ENCODE measurements at regions not wholly inside any gene's neighbourhood (a gene's known extent, or its start where the extent isn't known, plus 50 kb on each side); places are given as distances from the start of the nearest gene placed in this dataset.

DNA sequence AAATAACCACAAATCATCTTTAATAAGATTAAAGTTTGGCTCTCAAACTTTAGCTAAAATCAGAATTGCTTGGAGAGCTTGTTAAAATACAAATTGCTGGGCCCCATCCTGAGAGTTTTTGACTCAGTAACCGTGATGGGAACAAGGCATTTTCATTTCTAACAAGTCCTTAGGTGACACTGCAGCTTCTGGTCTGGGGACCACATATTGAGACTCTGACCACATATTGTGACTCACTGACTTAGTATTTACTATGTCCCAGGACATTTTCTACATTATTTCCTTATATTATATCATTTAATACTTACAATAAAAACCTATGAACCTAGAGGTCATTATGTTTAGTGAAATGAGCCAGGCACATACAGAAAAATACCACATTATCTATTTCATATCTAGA lies 164.5 kb downstream of the ZMAT3 start:
- H3K4me3 ChIP-seq (ENCODE audit: control insufficient read depth, low read depth, low read length): no peak overlapping the region
- TF ChIP-seq, protein P1, sequence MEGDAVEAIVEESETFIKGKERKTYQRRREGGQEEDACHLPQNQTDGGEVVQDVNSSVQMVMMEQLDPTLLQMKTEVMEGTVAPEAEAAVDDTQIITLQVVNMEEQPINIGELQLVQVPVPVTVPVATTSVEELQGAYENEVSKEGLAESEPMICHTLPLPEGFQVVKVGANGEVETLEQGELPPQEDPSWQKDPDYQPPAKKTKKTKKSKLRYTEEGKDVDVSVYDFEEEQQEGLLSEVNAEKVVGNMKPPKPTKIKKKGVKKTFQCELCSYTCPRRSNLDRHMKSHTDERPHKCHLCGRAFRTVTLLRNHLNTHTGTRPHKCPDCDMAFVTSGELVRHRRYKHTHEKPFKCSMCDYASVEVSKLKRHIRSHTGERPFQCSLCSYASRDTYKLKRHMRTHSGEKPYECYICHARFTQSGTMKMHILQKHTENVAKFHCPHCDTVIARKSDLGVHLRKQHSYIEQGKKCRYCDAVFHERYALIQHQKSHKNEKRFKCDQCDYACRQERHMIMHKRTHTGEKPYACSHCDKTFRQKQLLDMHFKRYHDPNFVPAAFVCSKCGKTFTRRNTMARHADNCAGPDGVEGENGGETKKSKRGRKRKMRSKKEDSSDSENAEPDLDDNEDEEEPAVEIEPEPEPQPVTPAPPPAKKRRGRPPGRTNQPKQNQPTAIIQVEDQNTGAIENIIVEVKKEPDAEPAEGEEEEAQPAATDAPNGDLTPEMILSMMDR (conservative IDR thresholded peaks at IDR 0.05; ENCODE audit: control insufficient read depth, insufficient read depth, low read depth, low read length): no peak
- no peak for DNase-seq (ENCODE audit: low read depth)

DNA sequence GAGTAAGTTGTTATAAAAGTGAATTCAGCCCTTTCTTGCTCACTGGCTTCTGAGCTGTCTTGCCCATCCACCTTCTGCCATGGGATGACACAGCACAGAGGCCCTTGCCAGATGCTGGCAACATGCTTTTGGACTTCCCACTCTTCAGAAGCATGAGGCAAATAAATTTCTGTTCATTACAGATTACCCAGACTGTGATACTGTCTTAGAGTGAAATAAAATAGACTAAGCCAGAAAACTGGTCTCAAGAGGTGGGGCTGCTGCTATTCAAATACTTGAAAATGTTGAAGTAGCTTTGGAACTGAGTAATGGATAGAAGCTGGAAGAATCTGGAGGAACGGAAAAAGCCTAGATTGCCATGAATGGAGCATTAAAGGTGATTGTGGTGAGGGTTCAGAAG lies 170.4 kb downstream of the ZMAT3 start:
- H3K4me3 ChIP-seq (ENCODE audit: control insufficient read depth, low read depth, low read length): no peak overlapping the region
- DNase-seq (ENCODE audit: low read depth): no peak
- TF ChIP-seq, protein P1 (conservative IDR thresholded peaks at IDR 0.05; ENCODE audit: control insufficient read depth, insufficient read depth, low read depth, low read length): no peak

DNA sequence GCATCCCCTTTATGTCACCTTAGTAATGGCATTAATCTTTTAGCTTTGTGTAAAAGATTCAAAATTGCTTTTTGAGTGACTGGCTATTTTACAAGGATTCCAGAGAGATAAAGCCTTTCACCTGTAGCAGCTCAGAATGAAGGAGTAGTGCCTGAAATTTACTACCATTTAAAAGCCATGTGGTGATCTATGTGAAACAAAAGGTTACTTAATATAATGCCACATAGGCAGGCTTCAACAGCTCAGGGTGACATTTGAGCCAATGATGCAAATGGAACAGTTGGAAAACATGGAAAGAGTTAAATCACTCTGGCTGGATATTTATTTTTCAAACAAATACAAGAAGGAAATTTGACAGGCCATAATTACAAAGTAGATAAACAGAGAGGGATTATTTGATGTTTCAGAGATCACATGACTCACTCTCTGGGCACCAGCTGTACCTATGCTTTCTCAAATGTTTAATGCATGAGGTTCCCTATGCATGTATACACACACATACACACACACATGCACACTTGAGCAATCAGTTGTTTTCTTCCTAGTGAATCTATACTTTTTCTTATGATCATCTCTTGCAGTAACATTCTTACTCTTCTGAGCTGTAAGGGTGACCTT lies 171.5 kb downstream of the ZMAT3 start:
- no peak overlapping the region for H3K4me3 ChIP-seq (ENCODE audit: control insufficient read depth, low read depth, low read length)
- no peak for DNase-seq (ENCODE audit: low read depth)
- TF ChIP-seq, protein P1 (conservative IDR thresholded peaks at IDR 0.05; ENCODE audit: control insufficient read depth, insufficient read depth, low read depth, low read length): no peak

DNA sequence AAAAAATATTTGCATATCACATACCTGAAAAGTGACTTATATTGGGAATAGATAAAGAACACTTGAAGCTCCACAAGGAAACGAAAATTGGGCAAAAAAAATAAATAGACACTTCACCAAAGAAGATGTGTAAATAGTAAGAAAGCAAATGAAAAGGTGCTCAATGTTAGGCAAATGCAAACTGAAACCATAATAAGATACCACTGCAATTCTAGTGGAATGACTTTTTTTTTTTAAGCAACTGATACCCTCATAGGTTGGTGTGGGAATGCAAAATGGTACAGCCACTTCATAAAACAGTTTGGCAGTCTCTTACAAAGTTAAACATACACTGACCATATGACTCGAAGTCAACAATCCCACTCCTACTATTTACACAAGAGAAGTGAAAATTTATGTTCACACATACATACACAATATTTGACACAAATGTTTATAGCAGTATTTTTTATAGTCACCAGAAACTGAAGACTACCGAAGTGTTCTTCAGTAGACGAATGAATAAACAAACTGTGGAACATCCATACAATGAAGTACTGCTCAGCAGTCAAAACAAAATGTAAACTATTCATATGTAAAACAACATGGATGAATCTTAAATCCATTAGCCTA lies 176.3 kb downstream of the ZMAT3 start:
- TF ChIP-seq, protein P1 (conservative IDR thresholded peaks at IDR 0.05; ENCODE audit: control insufficient read depth, insufficient read depth, low read depth, low read length): no peak
- no peak overlapping the region for H3K4me3 ChIP-seq (ENCODE audit: control insufficient read depth, low read depth, low read length)
- no peak for DNase-seq (ENCODE audit: low read depth)

Data from fibroblast of mammary gland (primary cell).